SW480 (cell line): ENCODE measurements at regions not wholly inside any gene's neighbourhood (a gene's known extent, or its start where the extent isn't known, plus 50 kb on each side); places are given as distances from the start of the nearest gene placed in this dataset.

Source experiments
- DNase-seq: peaks from one replicate; pipeline ENCODE4 v3.0.0-alpha.2; 2016; ENCODE audit warnings: low spot score

- no peak for DNase-seq
Measured at GRCh38 chr10:90602862-90603610, 254.8 kb downstream of the HTR7 start.

DNA sequence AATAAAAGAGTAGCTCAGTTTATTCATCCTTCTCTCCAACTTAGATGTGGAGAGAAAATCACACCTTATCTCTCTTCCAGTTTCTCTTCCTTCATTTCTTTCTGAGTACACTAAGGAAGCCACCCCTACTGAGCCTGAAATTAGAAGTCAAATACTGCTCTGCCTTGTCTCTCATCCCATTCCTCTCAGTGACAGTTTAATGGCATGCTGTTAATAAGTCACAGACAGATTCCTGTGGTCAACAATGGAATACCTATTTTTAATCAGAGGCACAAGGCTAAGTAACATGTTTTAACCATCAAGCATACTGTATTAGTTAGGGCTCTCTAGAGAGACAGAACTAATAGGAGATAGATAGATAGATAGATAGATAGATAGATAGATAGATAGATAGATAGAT lies 253.2 kb downstream of the HTR7 start:
- peak; percentile 18 for DNase-seq

- no peak for DNase-seq
Measured at GRCh38 chr10:90605506-90605905, 252.3 kb downstream of the HTR7 start.

DNA sequence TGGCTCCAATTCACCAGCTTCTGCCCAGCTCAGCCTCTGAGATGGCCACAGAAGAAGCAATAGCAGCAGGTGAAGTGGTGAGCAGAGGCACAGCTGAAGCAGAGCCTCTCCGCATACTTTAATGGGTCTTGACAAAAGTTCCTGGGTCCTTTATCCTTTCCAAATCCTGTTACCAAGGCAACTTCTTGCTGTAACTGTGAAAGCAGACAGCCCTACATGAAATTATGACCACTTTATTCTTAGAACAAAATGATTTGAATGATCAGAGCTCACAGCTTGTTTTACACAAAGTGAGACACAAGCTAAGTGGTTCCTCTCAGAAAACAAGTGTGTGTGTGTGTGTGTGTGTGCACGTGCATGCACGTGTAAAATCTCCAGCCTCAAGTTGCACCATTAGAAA lies 245.6 kb downstream of the HTR7 start:
- no peak for DNase-seq

DNA sequence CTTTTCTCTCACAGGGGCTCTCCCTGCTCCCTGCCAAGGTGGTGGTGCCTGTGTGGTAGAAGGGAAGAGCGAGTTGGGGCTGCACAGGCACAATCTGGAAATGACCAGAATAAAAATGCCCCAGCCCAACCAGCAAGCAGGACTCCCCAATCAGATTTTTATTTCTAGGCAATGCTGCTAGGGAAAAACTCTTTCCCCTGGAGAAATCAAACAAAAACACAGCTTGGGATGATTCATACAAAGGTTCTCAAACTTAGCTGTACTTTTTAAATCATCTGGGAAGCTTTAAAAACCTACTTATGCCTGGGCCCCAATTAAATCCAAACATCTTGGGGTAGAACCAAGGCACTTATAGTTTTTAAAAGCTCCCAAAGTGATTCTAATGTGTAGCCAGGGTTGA lies 243.2 kb downstream of the HTR7 start:
- DNase-seq: no peak

- DNase-seq: no peak
Measured at GRCh38 chr10:90621577-90621976, 236.3 kb downstream of the HTR7 start.

GRCh38 chr10:90635111-90635765 lies 222.6 kb downstream of the HTR7 start:
- DNase-seq: no peak

GRCh38 chr10:90640756-90641155 lies 217.1 kb downstream of the HTR7 start:
- no peak for DNase-seq

- DNase-seq: no peak
Measured at GRCh38 chr10:90641731-90642130, 216.1 kb downstream of the HTR7 start.

- no peak for DNase-seq
Measured at GRCh38 chr10:90642136-90642535, 215.7 kb downstream of the HTR7 start.

- DNase-seq: no peak
Measured at GRCh38 chr10:90642650-90643049, 215.2 kb downstream of the HTR7 start.

GRCh38 chr10:90644165-90644564 lies 213.7 kb downstream of the HTR7 start:
- DNase-seq: no peak

DNA sequence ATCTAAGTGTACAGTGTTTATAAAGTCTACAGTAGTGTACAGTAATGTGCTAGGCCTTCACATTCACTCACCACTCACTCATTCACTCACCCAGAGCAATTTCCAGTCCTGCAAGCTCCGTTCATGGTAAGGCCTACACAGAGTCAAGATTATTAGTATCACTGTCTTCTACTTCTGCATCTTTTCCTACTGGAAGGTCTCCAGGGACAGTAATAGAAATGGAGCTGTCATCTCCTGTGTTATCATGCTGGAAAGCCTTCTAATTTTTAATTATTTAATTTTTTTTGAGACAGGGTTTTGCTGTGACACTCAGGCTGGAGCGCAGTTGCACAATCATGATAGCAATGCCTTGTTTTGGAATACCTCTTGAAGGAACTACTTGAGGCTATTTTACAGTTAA lies 207.0 kb downstream of the HTR7 start:
- DNase-seq: no peak

DNA sequence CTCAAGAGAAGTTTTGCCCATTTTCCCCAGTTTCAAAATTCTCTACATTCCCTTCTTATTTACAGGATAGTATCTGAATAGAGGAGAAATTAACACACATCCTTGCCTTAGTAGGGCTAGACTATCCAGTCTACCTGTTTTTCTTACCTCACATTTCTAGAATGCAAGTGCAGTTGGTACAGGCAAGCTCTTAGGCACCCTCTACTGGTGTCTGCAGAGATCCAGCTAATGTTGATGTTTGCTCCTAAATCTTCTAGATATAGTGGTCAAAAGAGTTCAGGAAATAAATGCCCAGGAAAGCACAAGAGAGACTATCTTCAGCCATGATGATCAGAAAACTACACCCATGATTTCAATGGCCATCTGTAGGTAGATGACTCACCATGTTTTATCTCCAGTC lies 205.3 kb downstream of the HTR7 start:
- DNase-seq: peak; percentile 29

DNA sequence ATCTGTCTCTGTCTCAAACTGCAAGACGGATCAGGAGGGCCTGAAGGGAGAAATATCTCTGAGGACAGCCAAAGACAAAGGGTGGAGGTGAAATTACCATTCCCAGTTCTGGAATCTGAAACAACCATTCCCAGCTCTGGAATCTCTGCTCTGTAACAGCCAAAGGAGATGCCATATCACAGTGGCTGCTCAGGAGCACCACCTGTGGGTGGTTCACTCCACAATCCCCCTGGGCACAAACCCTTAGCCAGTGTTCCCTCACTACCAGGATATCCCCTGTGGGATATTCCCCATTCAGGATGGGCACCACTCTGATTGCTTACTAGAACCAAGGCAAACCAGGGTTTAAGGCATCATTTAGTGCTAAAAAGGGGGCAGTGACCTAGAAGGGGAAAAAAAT lies 199.0 kb downstream of the HTR7 start:
- DNase-seq: no peak

DNA sequence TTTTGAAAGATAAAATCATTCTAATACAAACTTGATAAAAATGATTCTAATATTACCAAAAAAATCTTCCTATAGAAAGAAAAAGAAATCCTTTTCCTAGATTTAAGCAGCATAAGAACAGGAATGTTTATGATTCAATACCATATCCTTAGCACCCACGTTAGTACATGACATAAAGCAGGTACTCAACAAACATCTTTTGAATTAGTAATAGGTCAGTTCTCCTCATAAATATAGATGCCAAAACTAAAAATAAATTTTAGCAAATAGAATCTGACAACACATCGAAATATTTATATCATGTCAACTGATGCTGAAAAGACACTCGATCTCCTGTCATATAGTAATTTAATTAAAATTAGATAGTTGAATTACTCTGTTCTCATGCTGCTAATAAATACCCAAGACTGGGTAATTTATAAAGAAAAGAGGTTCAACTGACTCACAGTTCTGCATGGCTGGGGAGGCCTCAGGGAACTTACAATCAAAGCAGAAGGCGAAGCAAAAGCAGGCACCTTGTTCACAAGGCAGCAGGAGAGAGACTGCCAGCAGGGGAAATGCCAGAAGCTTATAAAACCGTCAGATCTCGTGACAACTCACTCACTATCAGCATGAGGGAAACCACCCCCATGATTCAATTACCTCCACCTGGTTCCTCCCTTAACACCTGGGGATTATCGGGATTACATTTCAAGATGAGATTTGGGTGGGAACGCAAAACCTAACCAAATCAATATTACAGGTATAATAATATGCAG lies 191.8 kb downstream of the HTR7 start:
- no peak for DNase-seq

DNA sequence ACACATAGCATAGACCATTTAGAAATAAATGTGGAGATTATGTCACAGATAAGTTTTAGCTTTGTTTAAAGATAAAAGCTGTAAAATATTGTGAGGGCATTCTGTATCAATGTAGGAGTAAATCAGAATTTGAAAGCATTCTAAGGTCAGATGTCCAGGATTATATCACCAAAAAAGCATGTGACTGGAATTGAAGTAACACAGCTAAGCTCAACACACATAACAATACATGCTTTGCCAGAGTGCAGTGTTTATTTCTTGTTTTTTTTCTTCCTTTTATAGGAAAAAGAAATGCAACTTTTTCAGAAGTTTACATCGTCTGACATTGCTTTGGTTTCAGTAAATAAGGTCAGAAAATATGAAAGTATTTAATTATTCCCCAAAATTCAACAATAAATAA lies 183.4 kb downstream of the HTR7 start:
- DNase-seq: no peak

- no peak for DNase-seq
Measured at GRCh38 chr10:90674928-90675327, 182.9 kb downstream of the HTR7 start.

DNA sequence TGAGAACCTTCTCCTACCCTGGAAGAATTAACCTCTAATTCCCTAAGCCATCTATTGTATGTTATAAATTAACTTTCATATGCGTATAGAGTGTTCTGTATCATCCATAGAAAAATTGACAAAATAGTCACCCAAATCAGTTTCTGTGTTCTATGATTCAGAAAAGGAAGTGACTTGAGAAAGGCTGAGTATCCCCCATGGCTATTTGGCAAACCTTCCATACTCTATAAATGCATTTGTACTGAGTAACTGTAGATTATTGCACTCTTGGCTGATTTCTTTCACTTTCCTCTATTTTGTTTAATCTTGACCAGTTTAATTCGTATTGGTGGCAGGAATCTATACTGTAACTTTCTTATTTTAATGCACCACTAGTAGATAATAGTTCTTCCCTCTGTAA lies 182.2 kb downstream of the HTR7 start:
- no peak for DNase-seq
